GM12878 (cell line): ENCODE measurements at regions not wholly inside any gene's neighbourhood (a gene's known extent, or its start where the extent isn't known, plus 50 kb on each side); places are given as distances from the start of the nearest gene placed in this dataset.

Experiments used
- ATAC-seq: fragments of 200-7000 bp; cut with Tn5 transposase; 3 replicates; pipeline ENCODE4 v1.9.1; 2020; ENCODE audit warnings: mild to moderate bottlenecking, moderate library complexity
- BruUV-seq: library from RNA; stranded (reverse); fragments of 400-500 nt; replicated peaks from 2 replicates; lab custom pipeline; 2021; lab: Mats Ljungman, UMichigan
- CTCF ChIA-PET: fragments of 300-600 bp; sonication (Branson Sonifier 250); formaldehyde crosslinking; extraction: SDS; loops from one replicate; lab custom pipeline; 2021; ENCODE audit warnings: inconsistent platforms; lab: Yijun Ruan, JAX
- POLR2A ChIA-PET: fragments of 350-600 bp; formaldehyde crosslinking; extraction: SDS; loops from one replicate; lab custom pipeline; 2021; ENCODE audit warnings: inconsistent platforms; lab: Charles Lee
- RAD21 ChIA-PET: fragments of 300-600 bp; sonication (Branson Sonifier 250); formaldehyde crosslinking; loops from one replicate; lab custom pipeline; 2023; ENCODE audit warnings: antibody characterized with exemption; ENCODE audit not compliant: unreplicated experiment; lab: Charles Lee
- SMC1A ChIA-PET: fragments of 300-600 bp; sonication (Branson Sonifier 250); formaldehyde crosslinking; loops from one replicate; lab custom pipeline; 2023; ENCODE audit not compliant: unreplicated experiment, uncharacterized antibody; lab: Charles Lee
- DNase-seq: peaks from one replicate; pipeline ENCODE4 v3.0.0-alpha.2; 2011; ENCODE audit warnings: low read depth, low spot score
- FAIRE-seq: peaks from 3 replicates; lab custom pipeline; 2011; peaks lifted over from hg19 to GRCh38; lab: Jason Lieb, UNC
- H2AFZ ChIP-seq: 2 replicates; pipeline ENCODE4 v1.6.0; 2011; ENCODE audit warnings: low read depth, low read length, control low read depth; ENCODE audit not compliant: control insufficient read depth
- H3K27ac ChIP-seq: 2 replicates; pipeline ENCODE4 v1.5.1; 2011; ENCODE audit warnings: control low read depth; ENCODE audit not compliant: control insufficient read depth, insufficient read depth
- H3K27me3 ChIP-seq, 2 experiments: replicated peaks in 1 of 2; 2 replicates each; pipeline versions ENCODE4 v1.6.0 to v1.6.1; 2011; ENCODE audit warnings: low read length in 1 of 2; ENCODE audit not compliant: control insufficient read depth in 2 of 2, insufficient read depth in 2 of 2
- H3K36me3 ChIP-seq, 2 experiments: 2 replicates each; pipeline ENCODE4 v1.5.1; 2011; ENCODE audit warnings: low read length in 1 of 2; ENCODE audit not compliant: control insufficient read depth in 2 of 2, insufficient read depth in 2 of 2
- H3K4me1 ChIP-seq: 2 replicates; pipeline ENCODE4 v1.6.1; 2011; ENCODE audit warnings: mild to moderate bottlenecking, low read length, moderate library complexity, mixed read lengths; ENCODE audit not compliant: control insufficient read depth, insufficient read depth
- H3K4me2 ChIP-seq: 2 replicates; pipeline ENCODE4 v1.6.0; 2011; ENCODE audit warnings: control low read depth; ENCODE audit not compliant: control insufficient read depth, insufficient read depth
- H3K4me3 ChIP-seq: fragments of 200-600 bp; sonication (generic); 2 replicates; pipeline ENCODE4 v1.5.1; 2016
- H3K79me2 ChIP-seq: 2 replicates; pipeline ENCODE4 v1.6.0; 2011; ENCODE audit warnings: low read length; ENCODE audit not compliant: control insufficient read depth, insufficient read depth
- H3K9ac ChIP-seq: 2 replicates; pipeline ENCODE4 v1.8.0; 2011; ENCODE audit warnings: low read length, control low read depth, mixed read lengths; ENCODE audit not compliant: control insufficient read depth, insufficient read depth
- H3K9me3 ChIP-seq: replicated peaks from 3 replicates; pipeline ENCODE4 v1.5.1; 2011; ENCODE audit warnings: mild to moderate bottlenecking, low read length; ENCODE audit not compliant: control insufficient read depth, insufficient read depth
- H4K20me1 ChIP-seq: 2 replicates; pipeline ENCODE4 v1.6.0; 2011; ENCODE audit not compliant: control insufficient read depth, insufficient read depth
- CTCF ChIP-seq, 3 experiments: IDR thresholded peaks in 2 of 3; conservative IDR thresholded peaks in 1 of 3; 2 replicates each; pipeline ENCODE4 v1.5.1; 2011; ENCODE audit warnings: low read depth in 3 of 3, low read length in 3 of 3, mild to moderate bottlenecking in 3 of 3, control low read depth in 2 of 3, moderate library complexity in 2 of 3, inconsistent platforms in 1 of 3, mixed read lengths in 1 of 3; ENCODE audit not compliant: control insufficient read depth in 2 of 3, insufficient read depth in 1 of 3; ENCODE audit errors: extremely low read depth in 1 of 3
- LARP7 ChIP-seq: fragments of 450-650 bp; IDR thresholded peaks from 2 replicates; pipeline ENCODE4 v1.6.1; 2017; ENCODE audit warnings: mild to moderate bottlenecking
- POLR2AphosphoS5 ChIP-seq: IDR thresholded peaks from 2 replicates; pipeline ENCODE4 v1.6.1; 2011; ENCODE audit warnings: mild to moderate bottlenecking, low read length, inconsistent platforms
- REST ChIP-seq: IDR thresholded peaks from 2 replicates; pipeline ENCODE4 v1.6.1; 2012; ENCODE audit warnings: mild to moderate bottlenecking, low read depth, low read length
- SIN3A ChIP-seq: IDR thresholded peaks from 2 replicates; pipeline ENCODE4 v1.6.1; 2012; ENCODE audit warnings: low read depth, low read length, improper control_type of control experiment
- TCF12 ChIP-seq: IDR thresholded peaks from 2 replicates; pipeline ENCODE4 v1.6.1; 2011; ENCODE audit warnings: low read depth, mild to moderate bottlenecking, low read length
- ZNF592 ChIP-seq: fragments of 450-650 bp; IDR thresholded peaks from 2 replicates; pipeline ENCODE4 v1.6.1; 2017; ENCODE audit warnings: mild to moderate bottlenecking, moderate library complexity
- WGBS: methylation state at CpG from one replicate; pipeline ENCODE4 v1.1.6; 2016; ENCODE audit warnings: low lambda C conversion rate; ENCODE audit not compliant: insufficient replicate concordance, insufficient coverage; ENCODE audit errors: missing lambda C conversion rate; 5-methylcytosine and 5-hydroxymethylcytosine counted together
- in situ Hi-C: fragments of 300-500 bp; cut with MboI; formaldehyde crosslinking; loops from 9 replicates; pipeline ENCODE4 v1.14.3; 2018; ENCODE audit warnings: mixed read lengths
- intact Hi-C: fragments of 100-400 bp; cut with micrococcal nuclease; formaldehyde crosslinking; loops from one replicate; pipeline ENCODE4 v1.14.2; 2022; ENCODE audit not compliant: unreplicated experiment

GRCh38 chr21:35976481-35976880 is 83.8 kb downstream of the SETD4 start (continued):
- TF ChIP-seq ZNF592 (no peak), POLR2AphosphoS5 (no peak), LARP7 (no peak)
- TF ChIP-seq, all 136 proteins: peak for 0

GRCh38 chr21:35974775-35975174 is 85.6 kb downstream of the SETD4 start:
- no peak overlapping the region for H3K4me2 ChIP-seq
- POLR2A ChIA-PET = interaction anchor here (0.6 kb wide), 1 partner anchor 27 kb away, joined by 4 read pairs; no protein-coding TSS in a partner anchor
- no peaks in the 10 kb centered on the region for H3K27me3 ChIP-seq
- no peak overlapping the region for H3K4me3 ChIP-seq
- H3K4me1 ChIP-seq = no peaks in the 10 kb centered on the region
- ATAC-seq (no peak), FAIRE-seq (no peak), DNase-seq (no peak)
- no peak overlapping the region for H3K27ac ChIP-seq
- no peaks in the 10 kb centered on the region for H3K36me3 ChIP-seq
- in situ Hi-C loops = no loop called here
- H3K79me2 ChIP-seq = no peaks in the 10 kb centered on the region
- H3K9me3 ChIP-seq = peaks cover 2% of the 10 kb centered on the region; the same call in 2 of the 3 replicates
- no TSS peak for BruUV-seq
- H2AFZ ChIP-seq = no peak overlapping the region
- intact Hi-C loops = no loop called here
- SMC1A ChIA-PET = interaction anchor here (0.7 kb wide), 1 partner anchor 254 kb away, joined by 3 read pairs; no protein-coding TSS in a partner anchor
- CTCF ChIA-PET = no interaction called here
- 59% methylated on average over 11 of the region's 11 CpGs for WGBS
- no peak overlapping the region for H3K9ac ChIP-seq
- RAD21 ChIA-PET = no interaction called here
- no peaks in the 10 kb centered on the region for H4K20me1 ChIP-seq
- TF ChIP-seq REST (no peak), SIN3A (no peak), CTCF (IDR thresholded peaks at IDR 0.05 in 2 of 3, conservative IDR thresholded peaks at IDR 0.05 in 1 of 3; ENCODE audit: control insufficient read depth in 2 of 3, extremely low read depth in 1 of 3, insufficient read depth in 1 of 3, low read depth in 3 of 3, low read length in 3 of 3) (no peak), TCF12 (no peak)
